Mesothelial cell of epicardium (in vitro differentiated cells): ENCODE measurements at regions not wholly inside any gene's neighbourhood (a gene's known extent, or its start where the extent isn't known, plus 50 kb on each side); places are given as distances from the start of the nearest gene placed in this dataset.
A peak's percentile ranks its signal among the peaks of the same experiment; 100 is the strongest.

ENCODE experiments used
- DNase-seq, 2 experiments: peaks; one replicate each; pipeline ENCODE4 v3.0.0; 2021; ENCODE audit warnings: low spot score in 2 of 2; ENCODE audit not compliant: unreplicated experiment in 2 of 2
- H3K27ac Mint-ChIP-seq: 2 replicates; pipeline ENCODE4 v1.8.0; 2021; ENCODE audit warnings: mixed read lengths
- H3K27me3 Mint-ChIP-seq: 2 replicates; pipeline ENCODE4 v1.8.0; 2021; ENCODE audit warnings: low read depth, mixed read lengths
- H3K36me3 Mint-ChIP-seq: 2 replicates; pipeline ENCODE4 v1.8.0; 2021; ENCODE audit warnings: mixed read lengths
- H3K4me1 Mint-ChIP-seq: 2 replicates; pipeline ENCODE4 v1.8.0; 2021; ENCODE audit warnings: mixed read lengths
- H3K4me3 Mint-ChIP-seq: 2 replicates; pipeline ENCODE4 v1.8.0; 2021; ENCODE audit warnings: mild to moderate bottlenecking, moderate library complexity, mixed read lengths
- H3K9me3 Mint-ChIP-seq: 2 replicates; pipeline ENCODE4 v1.8.0; 2021; ENCODE audit warnings: mixed read lengths
- TF ChIP-seq, protein P1 (sequence below): fragments of 200-600 bp; sonication (generic); IDR thresholded peaks from one replicate; pipeline ENCODE4 v1.5.0; 2021; ENCODE audit warnings: antibody characterized with exemption; ENCODE audit not compliant: unreplicated experiment

DNA sequence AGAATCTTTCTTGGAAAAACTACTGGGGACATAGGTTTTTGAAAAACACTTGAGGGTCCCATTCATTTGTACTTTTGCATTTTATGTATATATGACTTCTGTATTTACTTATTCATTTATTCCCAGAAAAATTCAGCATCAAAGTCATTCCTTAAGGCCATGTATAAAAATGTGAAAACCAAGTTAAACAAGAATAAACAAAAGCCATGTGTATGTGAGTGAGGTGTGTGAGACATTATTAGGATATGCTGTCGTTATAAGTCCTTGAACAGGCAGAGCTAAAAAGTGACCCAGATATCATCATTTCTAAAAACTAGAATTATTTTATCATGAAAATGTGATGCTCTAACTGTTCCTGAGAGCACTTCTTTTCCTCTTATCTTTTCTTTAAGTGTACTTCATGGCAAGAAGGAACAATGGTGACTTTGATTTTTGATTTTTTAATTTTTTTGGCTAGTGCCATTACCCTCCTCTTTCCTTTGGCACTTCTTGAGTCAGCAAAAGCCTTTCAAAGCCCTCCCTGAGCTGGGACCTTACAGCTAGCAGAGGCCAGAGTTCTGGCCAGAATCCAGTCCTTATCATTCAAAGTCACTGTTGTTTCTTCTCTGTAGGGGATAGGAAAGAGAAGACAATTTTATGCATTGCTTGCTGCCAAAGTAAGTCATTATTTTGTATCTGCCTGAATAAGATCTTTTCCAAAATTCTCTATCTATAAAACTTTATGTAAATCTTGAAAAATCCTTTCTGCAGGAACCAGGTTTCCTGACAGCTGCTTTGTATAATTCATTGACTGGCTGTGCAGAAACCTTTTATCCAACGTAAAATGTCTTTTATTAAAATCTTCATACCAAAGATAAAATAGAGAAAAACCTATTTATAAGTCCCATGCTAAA is 419.7 kb upstream of the PRICKLE1 start:
- Mint-ChIP-seq H3K4me1 (peaks cover 33% of the 10 kb centered on the region), H3K4me3 (no peak overlapping the region), H3K27me3 (no peaks in the 10 kb centered on the region), H3K27ac (peak overlapping the region; percentile 83), H3K9me3 (no peaks in the 10 kb centered on the region), H3K36me3 (no peaks in the 10 kb centered on the region)
- no peak for DNase-seq
- TF ChIP-seq, protein P1, sequence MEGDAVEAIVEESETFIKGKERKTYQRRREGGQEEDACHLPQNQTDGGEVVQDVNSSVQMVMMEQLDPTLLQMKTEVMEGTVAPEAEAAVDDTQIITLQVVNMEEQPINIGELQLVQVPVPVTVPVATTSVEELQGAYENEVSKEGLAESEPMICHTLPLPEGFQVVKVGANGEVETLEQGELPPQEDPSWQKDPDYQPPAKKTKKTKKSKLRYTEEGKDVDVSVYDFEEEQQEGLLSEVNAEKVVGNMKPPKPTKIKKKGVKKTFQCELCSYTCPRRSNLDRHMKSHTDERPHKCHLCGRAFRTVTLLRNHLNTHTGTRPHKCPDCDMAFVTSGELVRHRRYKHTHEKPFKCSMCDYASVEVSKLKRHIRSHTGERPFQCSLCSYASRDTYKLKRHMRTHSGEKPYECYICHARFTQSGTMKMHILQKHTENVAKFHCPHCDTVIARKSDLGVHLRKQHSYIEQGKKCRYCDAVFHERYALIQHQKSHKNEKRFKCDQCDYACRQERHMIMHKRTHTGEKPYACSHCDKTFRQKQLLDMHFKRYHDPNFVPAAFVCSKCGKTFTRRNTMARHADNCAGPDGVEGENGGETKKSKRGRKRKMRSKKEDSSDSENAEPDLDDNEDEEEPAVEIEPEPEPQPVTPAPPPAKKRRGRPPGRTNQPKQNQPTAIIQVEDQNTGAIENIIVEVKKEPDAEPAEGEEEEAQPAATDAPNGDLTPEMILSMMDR = no peak

DNA sequence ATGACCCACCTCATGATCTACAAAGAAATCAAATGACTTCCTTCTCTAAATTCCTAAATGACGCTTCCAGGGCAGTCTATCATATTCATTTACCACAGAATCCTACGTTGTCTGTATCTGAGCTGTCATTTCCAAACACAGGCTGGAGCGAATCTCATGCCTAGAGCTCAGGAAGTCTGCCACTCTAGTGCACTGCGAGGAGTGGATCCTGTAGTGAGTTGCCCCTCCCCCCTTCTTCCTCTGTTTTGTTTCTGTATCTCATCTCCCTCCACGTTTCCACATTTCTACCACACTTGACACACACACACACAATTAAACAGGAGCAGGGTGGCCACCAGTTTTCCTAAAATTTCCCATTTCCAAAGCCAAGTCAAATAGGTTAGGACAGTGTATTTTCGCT is 415.4 kb upstream of the PRICKLE1 start:
- DNase-seq = no peak
- no peak overlapping the region for H3K4me3 Mint-ChIP-seq
- H3K9me3 Mint-ChIP-seq = no peaks in the 10 kb centered on the region
- peak overlapping the region; percentile 21 for H3K27ac Mint-ChIP-seq
- peaks cover 43% of the 10 kb centered on the region for H3K4me1 Mint-ChIP-seq
- TF ChIP-seq, protein P1 = no peak
- H3K27me3 Mint-ChIP-seq = no peaks in the 10 kb centered on the region
- H3K36me3 Mint-ChIP-seq = no peaks in the 10 kb centered on the region

DNA sequence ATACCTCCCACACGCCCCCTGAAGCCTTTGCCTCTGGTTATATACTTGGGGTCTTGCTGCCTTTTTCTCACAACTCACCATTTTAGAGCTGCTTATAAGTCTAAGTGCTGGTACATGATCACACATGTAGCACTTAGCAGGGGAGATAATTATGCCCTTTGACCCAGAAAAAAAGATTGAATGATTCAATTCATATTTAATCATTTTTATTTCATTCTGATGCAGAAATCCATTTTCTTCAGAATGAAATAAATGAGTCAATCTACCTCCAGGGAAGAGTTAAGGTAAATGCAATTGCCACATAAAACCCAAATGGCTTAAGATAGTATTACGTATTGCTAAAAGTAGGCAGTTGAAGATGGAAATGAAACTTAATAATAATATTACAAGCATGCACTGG is 414.6 kb upstream of the PRICKLE1 start:
- Mint-ChIP-seq H3K27me3 (no peaks in the 10 kb centered on the region), H3K9me3 (no peaks in the 10 kb centered on the region), H3K27ac (no peak overlapping the region), H3K36me3 (no peaks in the 10 kb centered on the region), H3K4me1 (peaks cover 36% of the 10 kb centered on the region), H3K4me3 (no peak overlapping the region)
- TF ChIP-seq, protein P1 = no peak
- DNase-seq = no peak

DNA sequence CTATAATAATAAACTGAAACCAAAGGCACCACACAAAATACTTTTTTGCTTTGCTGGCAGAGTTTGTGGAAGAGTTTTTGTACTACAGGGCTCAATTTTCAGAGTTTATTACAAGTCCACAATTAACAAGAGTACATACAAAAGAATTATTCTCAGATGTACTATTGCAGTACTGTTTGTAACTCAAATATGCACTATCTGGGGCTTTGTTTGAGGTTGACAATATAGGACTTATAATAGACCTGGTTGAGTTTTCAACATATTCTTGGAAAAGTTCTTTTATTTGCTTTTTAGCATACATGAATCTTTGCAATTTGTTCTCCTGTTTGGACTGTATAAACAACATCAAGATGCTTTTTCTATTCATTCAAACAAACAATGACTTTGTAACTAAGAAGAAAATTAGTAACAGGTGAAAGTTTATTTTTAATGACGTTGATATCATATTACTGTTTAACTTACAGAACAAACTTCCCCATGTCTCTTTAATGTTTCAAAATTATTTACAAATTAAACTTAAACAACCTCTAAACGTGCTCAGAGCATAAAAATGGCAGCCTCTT is 407.4 kb upstream of the PRICKLE1 start:
- peaks cover 20% of the 10 kb centered on the region for H3K4me1 Mint-ChIP-seq
- H3K27ac Mint-ChIP-seq = no peak overlapping the region
- DNase-seq = no peak
- TF ChIP-seq, protein P1 = no peak
- H3K4me3 Mint-ChIP-seq = no peak overlapping the region
- no peaks in the 10 kb centered on the region for H3K36me3 Mint-ChIP-seq
- no peaks in the 10 kb centered on the region for H3K27me3 Mint-ChIP-seq
- H3K9me3 Mint-ChIP-seq = no peaks in the 10 kb centered on the region

DNA sequence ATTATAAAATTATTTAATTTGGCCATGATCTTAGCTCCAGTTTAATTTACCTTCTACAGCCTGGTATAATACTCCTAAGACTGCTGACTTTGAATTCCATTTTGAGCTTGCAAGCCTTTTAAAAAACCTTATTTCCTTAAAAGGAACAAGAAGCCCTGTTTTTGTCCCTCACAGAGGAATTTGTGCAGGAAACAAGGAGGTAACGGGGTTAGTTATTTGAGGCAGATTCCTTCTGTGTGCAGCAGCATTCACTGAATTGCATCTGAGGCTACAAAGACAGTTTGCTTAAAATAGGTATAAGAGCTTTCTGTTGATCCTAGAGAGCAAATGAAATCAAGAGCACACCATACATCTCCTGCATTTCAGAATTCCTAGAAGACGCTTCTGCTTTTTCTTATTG is 403.3 kb upstream of the PRICKLE1 start:
- no peaks in the 10 kb centered on the region for H3K27me3 Mint-ChIP-seq
- peaks cover 17% of the 10 kb centered on the region for H3K4me1 Mint-ChIP-seq
- no peak for DNase-seq
- H3K27ac Mint-ChIP-seq = peak overlapping the region; percentile 17
- H3K9me3 Mint-ChIP-seq = no peaks in the 10 kb centered on the region
- no peak overlapping the region for H3K4me3 Mint-ChIP-seq
- H3K36me3 Mint-ChIP-seq = no peaks in the 10 kb centered on the region
- TF ChIP-seq, protein P1 = no peak
